ENCODE measurements at regions not wholly inside any gene's neighbourhood (a gene's known extent, or its start where the extent isn't known, plus 50 kb on each side); places are given as distances from the start of the nearest gene placed in this dataset.

GRCh38 chrX:128653524-128654060, 601.4 kb upstream of the ACTRT1 start:
- TF ChIP-seq CTCF (optimal IDR thresholded peaks at IDR 0.05 in 1 of 3, IDR thresholded peaks at IDR 0.05 in 1 of 3, conservative IDR thresholded peaks at IDR 0.05 in 1 of 3; ENCODE audit: extremely low read depth in 1 of 3, insufficient read depth in 2 of 3, low read length in 3 of 3) (no peak), EZH2 (IDR thresholded peaks at IDR 0.05; ENCODE audit: low read length) (no peak)

Measured in keratinocyte (primary cell).